Common myeloid progenitor, CD34-positive (primary cell): ENCODE measurements at regions not wholly inside any gene's neighbourhood (a gene's known extent, or its start where the extent isn't known, plus 50 kb on each side); places are given as distances from the start of the nearest gene placed in this dataset.

Experiments
- CTCF ChIA-PET: fragments of 350-600 bp; sonication (Branson Sonifier 250); formaldehyde crosslinking; loops from one replicate; lab custom pipeline; 2021; ENCODE audit warnings: antibody characterized with exemption; lab: Charles Lee
- POLR2A ChIA-PET: fragments of 350-600 bp; sonication (Branson Sonifier 250); formaldehyde crosslinking; loops from one replicate; lab custom pipeline; 2021; ENCODE audit warnings: antibody characterized with exemption; lab: Charles Lee
- DNase-seq, 3 donors: peaks; one replicate each; pipeline versions ENCODE4 v3.0.0 to v3.0.0-alpha.2; 2013
- H3K27ac ChIP-seq, 2 experiments: 1 replicate in 1 of 2; 2 replicates in 1 of 2; pipeline ENCODE4 v1.7.0; 2013; ENCODE audit warnings: inconsistent platforms in 2 of 2, low read length in 2 of 2, mild to moderate bottlenecking in 2 of 2, low read depth in 1 of 2, moderate library complexity in 1 of 2; ENCODE audit not compliant: severe bottlenecking in 2 of 2, insufficient read depth in 1 of 2, poor library complexity in 1 of 2
- H3K27me3 ChIP-seq, 5 experiments: replicated peaks in 2 of 5; 1 replicate in 3 of 5; 2 replicates in 2 of 5; pipeline versions ENCODE4 v1.6.1 to v1.7.0; 2013; ENCODE audit warnings: low read length in 4 of 5, mild to moderate bottlenecking in 2 of 5, moderate library complexity in 2 of 5, inconsistent platforms in 1 of 5; ENCODE audit not compliant: insufficient read depth in 5 of 5, control insufficient read depth in 4 of 5
- H3K36me3 ChIP-seq, 4 experiments: 1 replicate in 2 of 4; 2 replicates in 2 of 4; pipeline versions ENCODE4 v1.6.1 to v1.7.0; 2013; ENCODE audit warnings: low read length in 3 of 4, control low read depth in 1 of 4, mild to moderate bottlenecking in 1 of 4; ENCODE audit not compliant: control insufficient read depth in 4 of 4, insufficient read depth in 4 of 4
- H3K4me1 ChIP-seq, 4 experiments: 1 replicate in 3 of 4; 2 replicates in 1 of 4; pipeline versions ENCODE4 v1.6.1 to v1.7.1; 2013; ENCODE audit warnings: low read length in 3 of 4, mild to moderate bottlenecking in 3 of 4, control low read depth in 1 of 4, inconsistent platforms in 1 of 4, moderate library complexity in 1 of 4; ENCODE audit not compliant: control insufficient read depth in 4 of 4, insufficient read depth in 4 of 4; ENCODE audit errors: control extremely low read depth in 1 of 4
- H3K4me3 ChIP-seq, 7 experiments: 1 replicate in 4 of 7; 2 replicates in 3 of 7; pipeline versions ENCODE4 v1.5.1 to v1.7.0; 2013; ENCODE audit warnings: mild to moderate bottlenecking in 7 of 7, low read length in 6 of 7, moderate library complexity in 6 of 7, inconsistent platforms in 2 of 7, low read depth in 2 of 7, control low read depth in 1 of 7; ENCODE audit not compliant: insufficient read depth in 4 of 7, control insufficient read depth in 1 of 7; ENCODE audit errors: extremely low read depth in 1 of 7
- H3K9me3 ChIP-seq, 5 experiments: 1 replicate in 4 of 5; 2 replicates in 1 of 5; pipeline versions ENCODE4 v1.6.1 to v1.7.1; 2013; ENCODE audit warnings: low read length in 4 of 5, mild to moderate bottlenecking in 2 of 5, inconsistent platforms in 1 of 5, low read depth in 1 of 5, moderate library complexity in 1 of 5; ENCODE audit not compliant: control insufficient read depth in 4 of 5, insufficient read depth in 2 of 5; ENCODE audit errors: control extremely low read depth in 1 of 5
- WGBS: methylation state at CpG from one replicate; pipeline ENCODE4 v1.1.5; 2013; ENCODE audit not compliant: insufficient coverage; 5-methylcytosine and 5-hydroxymethylcytosine counted together

DNA sequence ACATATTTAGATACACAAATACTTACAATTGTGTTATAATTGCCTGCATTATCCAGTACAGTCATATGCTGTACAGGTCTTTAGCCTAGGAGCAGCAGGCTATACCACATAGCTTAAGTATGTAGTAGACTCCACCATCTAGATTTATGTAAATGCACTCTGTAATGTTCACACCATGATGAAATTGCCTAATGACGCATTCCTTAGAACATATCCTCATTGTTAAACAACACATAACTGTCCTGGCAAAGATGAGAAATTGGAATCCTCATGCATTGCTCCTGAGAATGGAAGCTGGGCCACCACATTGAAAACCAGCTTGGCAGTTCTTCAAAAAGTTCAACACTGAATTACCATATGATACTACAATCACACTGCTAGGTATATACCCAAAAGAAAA, 1002.8 kb upstream of the CELF2 start:
- 100% methylated on average over 1 of the region's 1 CpG for WGBS
- peaks cover 0 to 2% (median 0%) of the 10 kb centered on the region in 4 experiments for H3K4me1 ChIP-seq
- H3K27me3 ChIP-seq: no peaks in the 10 kb centered on the region
- ChIA-PET POLR2A (no interaction called here), CTCF (interaction anchor here (1.1 kb wide), 1 partner anchor 199 kb away, joined by 3 read pairs; no protein-coding TSS in a partner anchor)
- DNase-seq: no peak
- no peak overlapping the region for H3K27ac ChIP-seq
- H3K9me3 ChIP-seq: no peaks in the 10 kb centered on the region
- H3K36me3 ChIP-seq: no peaks in the 10 kb centered on the region
- H3K4me3 ChIP-seq: no peak overlapping the region

DNA sequence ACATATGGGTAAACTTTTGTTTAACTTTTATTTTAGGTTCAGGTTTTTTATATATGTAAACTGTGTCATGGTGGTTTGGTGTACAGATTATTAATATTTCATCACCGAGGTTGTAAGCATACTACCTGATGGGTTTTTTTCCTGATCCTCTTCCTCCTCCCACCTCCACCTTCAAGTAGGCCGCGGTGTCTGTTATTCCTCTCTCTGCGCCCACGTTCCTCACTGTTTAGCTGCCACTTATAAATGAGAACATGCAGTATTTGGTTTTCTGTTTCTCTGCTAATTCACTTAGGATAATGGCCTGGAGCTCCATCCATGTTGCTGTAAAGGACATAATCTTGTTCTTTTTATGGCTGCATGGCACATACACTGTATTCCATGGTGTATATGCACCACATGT, 1000.0 kb upstream of the CELF2 start:
- DNase-seq: no peak
- Histone ChIP-seq H3K27me3 (no peaks in the 10 kb centered on the region), H3K4me1 (no peaks in the 10 kb centered on the region), H3K36me3 (no peaks in the 10 kb centered on the region), H3K27ac (no peak overlapping the region), H3K4me3 (no peak overlapping the region), H3K9me3 (peaks cover 0 to 6% (median 0%) of the 10 kb centered on the region in 5 experiments)
- POLR2A ChIA-PET: no interaction called here
- WGBS: 80% methylated on average over 3 of the region's 5 CpGs
- CTCF ChIA-PET: no interaction called here

- H3K4me3 ChIP-seq: no peak overlapping the region
- WGBS: 100% methylated on average over 1 of the region's 1 CpG
- no peaks in the 10 kb centered on the region for H3K27me3 ChIP-seq
- POLR2A ChIA-PET: no interaction called here
- CTCF ChIA-PET: no interaction called here
- H3K9me3 ChIP-seq: peaks cover 0 to 6% (median 0%) of the 10 kb centered on the region in 5 experiments
- H3K27ac ChIP-seq: no peak overlapping the region
- DNase-seq: no peak
- no peaks in the 10 kb centered on the region for H3K36me3 ChIP-seq
- H3K4me1 ChIP-seq: no peaks in the 10 kb centered on the region
These were observed 996.7 kb upstream of the CELF2 start for GRCh38 chr10:10020945-10021344.

DNA sequence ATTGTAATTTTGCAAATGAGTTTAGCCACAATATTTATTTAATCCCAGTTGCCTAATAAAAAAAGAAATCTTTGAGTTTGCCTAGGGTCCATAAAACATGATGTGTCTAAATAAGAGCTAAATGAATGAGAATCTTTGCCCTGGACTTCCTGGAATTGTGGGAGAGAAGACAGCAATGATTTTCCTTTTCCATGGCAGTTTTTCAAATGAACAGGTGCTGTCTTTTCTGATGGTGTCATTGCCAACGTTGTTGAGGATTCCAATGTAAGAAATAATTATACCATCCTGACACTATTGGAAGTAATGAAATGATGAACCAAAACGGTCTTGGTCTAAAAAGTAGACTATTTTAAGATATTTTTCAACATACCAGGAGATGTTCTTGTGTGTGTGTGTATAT, 984.7 kb upstream of the CELF2 start:
- Histone ChIP-seq H3K4me3 (no peak overlapping the region), H3K36me3 (no peaks in the 10 kb centered on the region), H3K4me1 (no peaks in the 10 kb centered on the region), H3K27ac (no peak overlapping the region), H3K9me3 (no peaks in the 10 kb centered on the region), H3K27me3 (no peaks in the 10 kb centered on the region)
- DNase-seq: no peak
- ChIA-PET POLR2A (no interaction called here), CTCF (no interaction called here)
- no CpG with 5 or more reads among the region's 2 CpGs for WGBS

DNA sequence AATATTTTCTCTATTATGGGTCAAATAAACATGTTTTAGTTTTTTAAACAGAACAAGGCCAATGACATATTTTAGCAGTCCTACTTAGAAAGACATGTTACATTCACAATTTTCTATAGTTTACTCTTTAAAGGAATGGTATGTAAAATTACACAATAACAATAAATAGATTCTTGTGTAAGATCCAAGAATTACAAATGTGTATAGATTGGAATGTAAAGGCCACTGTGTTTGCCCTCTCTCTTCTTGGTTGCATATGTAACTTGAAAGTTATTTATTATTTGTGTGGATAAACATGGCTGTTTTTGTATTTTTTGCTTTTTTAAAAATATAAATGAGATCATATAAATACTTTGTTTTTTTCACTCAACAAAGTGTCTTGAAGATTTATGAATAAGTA, 979.3 kb upstream of the CELF2 start:
- DNase-seq: no peak
- Histone ChIP-seq H3K9me3 (no peaks in the 10 kb centered on the region), H3K4me1 (no peaks in the 10 kb centered on the region), H3K27me3 (no peaks in the 10 kb centered on the region), H3K36me3 (no peaks in the 10 kb centered on the region), H3K4me3 (no peak overlapping the region), H3K27ac (no peak overlapping the region)
- CTCF ChIA-PET: no interaction called here
- POLR2A ChIA-PET: no interaction called here

GRCh38 chr10:10039595-10039994, 978.1 kb upstream of the CELF2 start:
- H3K4me3 ChIP-seq: no peak overlapping the region
- 100% methylated on average over 1 of the region's 2 CpGs for WGBS
- CTCF ChIA-PET: no interaction called here

DNA sequence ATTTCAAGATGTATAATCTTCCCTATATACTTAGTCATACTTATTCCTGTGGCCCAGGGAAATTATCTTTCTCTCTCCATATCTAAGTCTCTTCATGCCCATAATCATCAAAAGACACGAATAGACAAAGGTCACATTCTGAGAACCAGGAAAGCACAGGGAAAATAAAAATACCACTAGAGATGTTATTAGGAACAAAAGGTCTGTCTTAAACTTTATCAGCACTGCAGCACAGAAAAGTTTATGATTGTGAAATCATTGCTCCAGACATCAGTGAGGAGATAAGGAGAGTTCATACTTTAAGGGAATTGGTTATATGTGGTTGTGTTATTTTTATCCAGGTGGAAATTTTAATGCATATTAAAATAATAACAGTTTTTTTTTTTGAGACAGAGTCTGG, 974.6 kb upstream of the CELF2 start:
- WGBS: no CpG with 5 or more reads among the region's 1 CpG
- no peaks in the 10 kb centered on the region for H3K9me3 ChIP-seq
- no peaks in the 10 kb centered on the region for H3K36me3 ChIP-seq
- POLR2A ChIA-PET: no interaction called here
- H3K4me3 ChIP-seq: no peak overlapping the region
- H3K27ac ChIP-seq: no peak overlapping the region
- CTCF ChIA-PET: no interaction called here
- H3K4me1 ChIP-seq: no peaks in the 10 kb centered on the region
- DNase-seq: no peak
- H3K27me3 ChIP-seq: no peaks in the 10 kb centered on the region

More at GRCh38 chr10:10039595-10039994, 978.1 kb upstream of the CELF2 start:
- POLR2A ChIA-PET: no interaction called here
- Histone ChIP-seq H3K4me1 (no peaks in the 10 kb centered on the region), H3K27ac (no peak overlapping the region), H3K9me3 (no peaks in the 10 kb centered on the region), H3K27me3 (no peaks in the 10 kb centered on the region), H3K36me3 (no peaks in the 10 kb centered on the region)
- no peak for DNase-seq
